SK-N-SH treated with all-trans-retinoic acid at 6 μM for 48 hours (cell line): ENCODE measurements at regions not wholly inside any gene's neighbourhood (a gene's known extent, or its start where the extent isn't known, plus 50 kb on each side); places are given as distances from the start of the nearest gene placed in this dataset.

Experiments
- CSDC2 ChIP-seq: fragments of 250-450 bp; sonication (Bioruptor Pico); IDR thresholded peaks from 2 replicates; pipeline ENCODE4 v1.5.0; 2020; ENCODE audit warnings: mild to moderate bottlenecking, moderate library complexity
- ISL1 ChIP-seq: fragments of 250-450 bp; sonication (Bioruptor Pico); IDR thresholded peaks from 2 replicates; pipeline ENCODE4 v2.1.2; 2022; ENCODE audit warnings: mild to moderate bottlenecking, moderate library complexity
- PPARA ChIP-seq: fragments of 250-450 bp; sonication (Bioruptor Pico); IDR thresholded peaks from 2 replicates; pipeline ENCODE4 v1.5.0; 2020; ENCODE audit warnings: mild to moderate bottlenecking, borderline replicate concordance
- RARB ChIP-seq: fragments of 250-450 bp; sonication (Bioruptor Pico); IDR thresholded peaks from 2 replicates; pipeline ENCODE4 v1.8.0; 2021; ENCODE audit warnings: mild to moderate bottlenecking, moderate library complexity
- SNAI2 ChIP-seq: fragments of 250-450 bp; sonication (Bioruptor Pico); IDR thresholded peaks from 2 replicates; pipeline ENCODE4 v1.5.0; 2020; ENCODE audit warnings: mild to moderate bottlenecking, moderate library complexity
- ZFP30 ChIP-seq: fragments of 450-650 bp; formaldehyde crosslinking; IDR thresholded peaks from 2 replicates; pipeline ENCODE4 v1.5.0; 2022; ENCODE audit warnings: mild to moderate bottlenecking, moderate library complexity
- ZNF70 ChIP-seq: fragments of 450-650 bp; formaldehyde crosslinking; IDR thresholded peaks from 2 replicates; pipeline ENCODE4 v1.5.0; 2020; ENCODE audit warnings: mild to moderate bottlenecking, moderate library complexity
- TF ChIP-seq, protein P1 (sequence below): fragments of 250-450 bp; sonication (Bioruptor Pico); IDR thresholded peaks from 2 replicates; pipeline ENCODE4 v1.5.0; 2020; ENCODE audit warnings: mild to moderate bottlenecking, moderate library complexity

DNA sequence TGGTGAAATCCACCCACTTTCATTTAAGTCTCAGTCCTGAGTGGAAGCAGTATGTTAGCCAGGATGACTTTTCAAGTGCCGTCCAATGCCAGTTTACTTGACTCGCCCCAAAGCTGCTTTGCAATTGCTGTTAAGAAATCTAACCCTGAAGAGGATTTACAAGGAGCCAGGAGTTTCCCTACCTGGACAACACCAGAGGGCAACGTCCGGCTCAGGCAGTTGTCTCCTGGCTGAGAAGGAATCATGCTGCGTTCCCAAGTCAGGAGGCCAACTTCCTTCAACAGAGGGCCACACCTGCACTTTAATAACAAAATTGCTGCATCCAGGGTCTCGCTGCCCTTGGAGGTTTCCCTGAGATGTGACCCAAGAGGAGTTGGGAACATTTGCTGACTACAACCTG is 65.8 kb downstream of the BOD1 start:
- TF ChIP-seq ZNF70, result no peak
- TF ChIP-seq PPARA (CRISPR knock-in tag), result no peak
- no peak for TF ChIP-seq ZFP30 (CRISPR knock-in tag)
- TF ChIP-seq, protein P1, sequence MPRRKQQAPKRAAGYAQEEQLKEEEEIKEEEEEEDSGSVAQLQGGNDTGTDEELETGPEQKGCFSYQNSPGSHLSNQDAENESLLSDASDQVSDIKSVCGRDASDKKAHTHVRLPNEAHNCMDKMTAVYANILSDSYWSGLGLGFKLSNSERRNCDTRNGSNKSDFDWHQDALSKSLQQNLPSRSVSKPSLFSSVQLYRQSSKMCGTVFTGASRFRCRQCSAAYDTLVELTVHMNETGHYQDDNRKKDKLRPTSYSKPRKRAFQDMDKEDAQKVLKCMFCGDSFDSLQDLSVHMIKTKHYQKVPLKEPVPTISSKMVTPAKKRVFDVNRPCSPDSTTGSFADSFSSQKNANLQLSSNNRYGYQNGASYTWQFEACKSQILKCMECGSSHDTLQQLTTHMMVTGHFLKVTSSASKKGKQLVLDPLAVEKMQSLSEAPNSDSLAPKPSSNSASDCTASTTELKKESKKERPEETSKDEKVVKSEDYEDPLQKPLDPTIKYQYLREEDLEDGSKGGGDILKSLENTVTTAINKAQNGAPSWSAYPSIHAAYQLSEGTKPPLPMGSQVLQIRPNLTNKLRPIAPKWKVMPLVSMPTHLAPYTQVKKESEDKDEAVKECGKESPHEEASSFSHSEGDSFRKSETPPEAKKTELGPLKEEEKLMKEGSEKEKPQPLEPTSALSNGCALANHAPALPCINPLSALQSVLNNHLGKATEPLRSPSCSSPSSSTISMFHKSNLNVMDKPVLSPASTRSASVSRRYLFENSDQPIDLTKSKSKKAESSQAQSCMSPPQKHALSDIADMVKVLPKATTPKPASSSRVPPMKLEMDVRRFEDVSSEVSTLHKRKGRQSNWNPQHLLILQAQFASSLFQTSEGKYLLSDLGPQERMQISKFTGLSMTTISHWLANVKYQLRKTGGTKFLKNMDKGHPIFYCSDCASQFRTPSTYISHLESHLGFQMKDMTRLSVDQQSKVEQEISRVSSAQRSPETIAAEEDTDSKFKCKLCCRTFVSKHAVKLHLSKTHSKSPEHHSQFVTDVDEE (CRISPR knock-in tag), result no peak
- no peak for TF ChIP-seq CSDC2 (CRISPR knock-in tag)
- no peak for TF ChIP-seq RARB (CRISPR knock-in tag)
- no peak for TF ChIP-seq SNAI2
- TF ChIP-seq ISL1 (CRISPR knock-in tag), result no peak
